Thyroid gland (tissue), 4 donors: ENCODE measurements at regions not wholly inside any gene's neighbourhood (a gene's known extent, or its start where the extent isn't known, plus 50 kb on each side); places are given as distances from the start of the nearest gene placed in this dataset.

Source experiments
- DNase-seq, 2 donors: peaks; one replicate each; pipeline ENCODE4 v3.0.0-alpha.2; 2019
- H3K27ac ChIP-seq, 3 donors: fragments of 200-600 bp; sonication (generic); 1 replicate in 2 of 3; 2 replicates in 1 of 3; pipeline ENCODE4 v1.5.1; 2016 to 2019; ENCODE audit warnings: mild to moderate bottlenecking in 1 of 3, moderate library complexity in 1 of 3
- H3K27me3 ChIP-seq: fragments of 200-600 bp; sonication (generic); one replicate; pipeline ENCODE4 v1.5.1; 2019
- H3K36me3 ChIP-seq, 2 donors: fragments of 200-600 bp; sonication (generic); one replicate each; pipeline ENCODE4 v1.5.1; 2016 to 2019
- H3K4me1 ChIP-seq, 2 donors: fragments of 200-600 bp; sonication (generic); one replicate each; pipeline ENCODE4 v1.5.1; 2017 to 2019
- H3K4me3 ChIP-seq, 3 donors: fragments of 200-600 bp; sonication (generic); replicated peaks in 1 of 3; 1 replicate in 2 of 3; 2 replicates in 1 of 3; pipeline ENCODE4 v1.5.1; 2016; ENCODE audit warnings: mild to moderate bottlenecking in 1 of 3
- H3K9me3 ChIP-seq: fragments of 200-600 bp; sonication (generic); one replicate; pipeline ENCODE4 v1.5.1; 2017
- POLR2A ChIP-seq, 2 donors: fragments of 450-650 bp; IDR thresholded peaks; one replicate each; pipeline ENCODE4 v1.6.1; 2017; ENCODE audit warnings: antibody characterized with exemption in 2 of 2, mild to moderate bottlenecking in 2 of 2, moderate library complexity in 1 of 2
- WGBS, 2 donors: methylation state at CpG; one replicate each; pipeline ENCODE4 v1.1.5; 2017; 5-methylcytosine and 5-hydroxymethylcytosine counted together
- intact Hi-C: fragments of 100-400 bp; cut with DNase I; formaldehyde crosslinking; loops from one replicate; pipeline ENCODE4 v1.15.1; 2023
- TF ChIP-seq, protein P1 (sequence below), 6 experiments: fragments of 200-600 bp in 3 of 6; fragments of 450-650 bp in 3 of 6; sonication (generic) in 3 of 6; IDR thresholded peaks; one replicate each; pipeline ENCODE4 v1.5.1; 2016 to 2019; ENCODE audit warnings: antibody characterized with exemption in 6 of 6, mild to moderate bottlenecking in 2 of 6, inconsistent platforms in 1 of 6, moderate library complexity in 1 of 6

DNA sequence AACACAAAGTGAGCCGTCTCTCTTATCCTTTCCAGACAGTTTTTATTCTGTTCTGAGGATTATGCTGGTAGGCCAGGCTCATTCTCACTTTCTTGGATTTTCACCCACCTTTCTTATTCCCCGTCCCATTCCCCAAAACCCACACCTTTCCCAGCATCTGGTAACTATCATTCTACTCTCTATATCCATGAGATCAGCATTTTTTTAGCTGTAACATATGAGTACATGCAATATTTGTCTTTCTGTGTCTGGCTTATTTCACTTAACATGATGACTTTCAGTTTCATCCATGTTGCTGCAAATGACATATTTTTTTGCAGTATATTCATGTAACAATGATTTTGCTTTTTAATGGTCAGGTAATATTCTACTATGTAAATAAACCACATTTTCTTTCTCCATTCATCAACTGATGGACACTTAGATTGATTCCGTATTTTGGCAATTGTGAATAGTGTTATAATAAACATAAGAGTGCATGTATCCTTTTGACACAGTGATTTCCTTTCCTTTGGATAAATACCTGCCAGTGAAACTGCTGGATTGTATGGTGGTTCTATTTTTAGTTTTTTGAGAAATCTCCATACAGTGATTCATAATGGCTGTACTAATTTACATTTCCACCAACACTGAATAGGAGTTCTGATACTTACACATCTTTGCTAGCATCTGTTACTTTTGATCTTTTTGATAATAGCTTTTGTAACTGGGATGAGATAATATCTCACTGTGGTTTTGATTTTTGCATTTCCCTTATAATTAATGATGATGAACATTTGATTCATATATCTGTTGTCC, 289.3 kb downstream of the RPRM start:
- Histone ChIP-seq H3K9me3 (no peaks in the 10 kb centered on the region), H3K4me1 (no peaks in the 10 kb centered on the region), H3K27me3 (no peaks in the 10 kb centered on the region), H3K36me3 (no peaks in the 10 kb centered on the region), H3K27ac (no peak overlapping the region), H3K4me3 (no peak overlapping the region)
- intact Hi-C loops = no loop called here
- no peak for DNase-seq
- WGBS, 2 donors = 83 to 88% methylated on average over 3 of the region's 3 CpGs
- TF ChIP-seq, protein P1, sequence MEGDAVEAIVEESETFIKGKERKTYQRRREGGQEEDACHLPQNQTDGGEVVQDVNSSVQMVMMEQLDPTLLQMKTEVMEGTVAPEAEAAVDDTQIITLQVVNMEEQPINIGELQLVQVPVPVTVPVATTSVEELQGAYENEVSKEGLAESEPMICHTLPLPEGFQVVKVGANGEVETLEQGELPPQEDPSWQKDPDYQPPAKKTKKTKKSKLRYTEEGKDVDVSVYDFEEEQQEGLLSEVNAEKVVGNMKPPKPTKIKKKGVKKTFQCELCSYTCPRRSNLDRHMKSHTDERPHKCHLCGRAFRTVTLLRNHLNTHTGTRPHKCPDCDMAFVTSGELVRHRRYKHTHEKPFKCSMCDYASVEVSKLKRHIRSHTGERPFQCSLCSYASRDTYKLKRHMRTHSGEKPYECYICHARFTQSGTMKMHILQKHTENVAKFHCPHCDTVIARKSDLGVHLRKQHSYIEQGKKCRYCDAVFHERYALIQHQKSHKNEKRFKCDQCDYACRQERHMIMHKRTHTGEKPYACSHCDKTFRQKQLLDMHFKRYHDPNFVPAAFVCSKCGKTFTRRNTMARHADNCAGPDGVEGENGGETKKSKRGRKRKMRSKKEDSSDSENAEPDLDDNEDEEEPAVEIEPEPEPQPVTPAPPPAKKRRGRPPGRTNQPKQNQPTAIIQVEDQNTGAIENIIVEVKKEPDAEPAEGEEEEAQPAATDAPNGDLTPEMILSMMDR (IDR thresholded peaks at IDR 0.05) = no peak
- no peak for TF ChIP-seq POLR2A (IDR thresholded peaks at IDR 0.05)

DNA sequence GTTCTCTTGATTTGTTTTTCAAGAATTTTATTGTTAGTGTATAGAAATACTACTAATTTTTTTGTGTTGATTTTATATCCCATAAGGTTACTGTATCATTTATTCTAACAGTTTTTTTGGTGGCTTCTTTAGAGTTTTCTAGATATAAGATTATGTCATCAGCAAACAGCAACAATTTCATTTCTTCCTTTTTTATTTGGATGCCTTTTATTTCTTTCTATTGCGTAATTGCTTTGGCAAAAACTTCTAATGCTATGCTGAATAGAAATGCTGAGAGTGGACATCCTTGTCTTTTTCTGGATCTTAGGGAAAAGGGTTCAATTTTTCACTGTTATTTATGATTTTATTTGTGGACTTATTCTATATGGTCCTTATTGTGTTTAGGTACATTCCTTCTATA, 298.8 kb downstream of the RPRM start:
- intact Hi-C loops = no loop called here

DNA sequence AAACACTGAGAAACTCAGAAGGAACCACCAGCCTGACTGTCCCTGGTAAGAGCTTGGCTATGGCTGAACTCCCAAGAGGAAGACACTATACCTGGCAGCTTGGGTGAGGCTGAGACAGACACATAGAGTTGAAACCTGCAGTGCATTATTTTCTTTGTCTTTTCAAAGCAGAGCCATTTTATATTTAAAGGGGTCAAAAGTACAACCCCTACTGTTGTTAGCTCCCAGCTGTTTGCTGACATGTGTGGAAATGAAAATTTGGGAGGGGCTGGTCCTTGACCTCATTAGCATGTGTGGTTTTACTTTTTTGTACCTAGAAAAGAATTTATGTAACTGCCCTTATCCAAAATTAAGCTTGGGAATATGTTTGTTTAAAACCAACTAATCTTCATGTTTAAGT, 309.0 kb downstream of the RPRM start:
- Histone ChIP-seq H3K4me1 (no peaks in the 10 kb centered on the region), H3K36me3 (no peaks in the 10 kb centered on the region), H3K9me3 (no peaks in the 10 kb centered on the region), H3K27ac (no peak overlapping the region), H3K27me3 (no peaks in the 10 kb centered on the region), H3K4me3 (no peak overlapping the region)
- no peak for TF ChIP-seq POLR2A (IDR thresholded peaks at IDR 0.05)
- TF ChIP-seq, protein P1 (IDR thresholded peaks at IDR 0.05) = no peak
- intact Hi-C loops = no loop called here
- no peak for DNase-seq

More for the DNA sequence above, 298.8 kb downstream of the RPRM start:
- no peak for DNase-seq
- no peaks in the 10 kb centered on the region for H3K27me3 ChIP-seq
- H3K36me3 ChIP-seq = no peaks in the 10 kb centered on the region
- 95 to 98% methylated on average over 1 of the region's 1 CpG for WGBS, 2 donors
- TF ChIP-seq, protein P1 (IDR thresholded peaks at IDR 0.05) = no peak
- no peak for TF ChIP-seq POLR2A (IDR thresholded peaks at IDR 0.05)
- H3K9me3 ChIP-seq = no peaks in the 10 kb centered on the region
- no peaks in the 10 kb centered on the region for H3K4me1 ChIP-seq
- no peak overlapping the region for H3K27ac ChIP-seq
- no peak overlapping the region for H3K4me3 ChIP-seq

DNA sequence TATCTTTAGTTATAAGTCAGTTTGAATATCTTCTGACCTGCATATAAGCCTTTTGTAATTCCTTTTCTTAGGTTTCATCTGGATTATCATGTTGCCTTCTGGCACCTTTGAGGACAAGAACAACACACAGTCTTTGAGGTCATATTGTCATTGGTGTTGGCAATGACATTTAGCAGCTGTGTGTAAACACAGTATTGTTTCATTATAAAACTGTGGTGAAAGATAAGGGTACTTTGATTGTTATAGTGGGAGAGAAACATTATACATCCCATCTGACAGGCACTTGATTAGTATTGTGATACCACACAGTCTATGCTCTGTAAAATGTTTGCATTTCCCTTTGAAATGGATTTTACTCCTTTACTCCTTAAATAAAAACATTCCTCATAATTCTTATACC, 313.5 kb downstream of the RPRM start:
- intact Hi-C loops = no loop called here
- TF ChIP-seq, protein P1 (IDR thresholded peaks at IDR 0.05) = no peak
- TF ChIP-seq POLR2A (IDR thresholded peaks at IDR 0.05) = no peak

DNA sequence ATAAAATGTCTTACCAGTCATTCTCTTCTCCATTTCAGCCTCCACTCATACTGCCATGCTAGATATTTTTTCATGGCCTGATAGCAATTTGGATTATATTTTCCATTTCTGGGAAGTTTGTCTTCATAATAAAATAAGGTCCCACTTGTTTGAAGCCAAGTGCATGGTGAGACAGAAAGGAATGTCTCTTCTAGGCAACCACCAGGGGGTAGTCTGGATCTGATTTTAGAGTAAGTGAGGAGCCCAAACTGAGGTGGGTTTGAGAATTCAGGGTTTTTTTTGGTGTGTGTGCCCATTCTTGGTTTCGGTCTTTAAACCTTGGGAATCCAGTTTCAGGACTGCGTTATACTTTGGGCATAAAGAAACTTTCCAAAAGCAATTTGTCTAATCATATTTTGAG, 315.5 kb downstream of the RPRM start:
- Histone ChIP-seq H3K36me3 (no peaks in the 10 kb centered on the region), H3K4me1 (no peaks in the 10 kb centered on the region), H3K27ac (no peak overlapping the region), H3K4me3 (no peak overlapping the region), H3K9me3 (no peaks in the 10 kb centered on the region), H3K27me3 (no peaks in the 10 kb centered on the region)
- TF ChIP-seq, protein P1 (IDR thresholded peaks at IDR 0.05) = peak in 4 of 6 experiments; percentile 17 to 37 (median 28)
- TF ChIP-seq POLR2A (IDR thresholded peaks at IDR 0.05) = no peak
- WGBS, 2 donors = 68% methylated on average over 2 of the region's 2 CpGs
- no peak for DNase-seq
- intact Hi-C loops = no loop called here

More for the DNA sequence above, 313.5 kb downstream of the RPRM start:
- H3K36me3 ChIP-seq = no peaks in the 10 kb centered on the region
- DNase-seq = no peak
- no peaks in the 10 kb centered on the region for H3K27me3 ChIP-seq
- no peaks in the 10 kb centered on the region for H3K4me1 ChIP-seq
- no peak overlapping the region for H3K4me3 ChIP-seq
- no peaks in the 10 kb centered on the region for H3K9me3 ChIP-seq
- H3K27ac ChIP-seq = no peak overlapping the region
